Hippocampal formation (tissue), 2 donors: ENCODE measurements at regions not wholly inside any gene's neighbourhood (a gene's known extent, or its start where the extent isn't known, plus 50 kb on each side); places are given as distances from the start of the nearest gene placed in this dataset.

Experiments
- DNase-seq, 2 donors: peaks; one replicate each; lab custom pipeline; 2025; lab: John Stamatoyannopoulos, UW

DNA sequence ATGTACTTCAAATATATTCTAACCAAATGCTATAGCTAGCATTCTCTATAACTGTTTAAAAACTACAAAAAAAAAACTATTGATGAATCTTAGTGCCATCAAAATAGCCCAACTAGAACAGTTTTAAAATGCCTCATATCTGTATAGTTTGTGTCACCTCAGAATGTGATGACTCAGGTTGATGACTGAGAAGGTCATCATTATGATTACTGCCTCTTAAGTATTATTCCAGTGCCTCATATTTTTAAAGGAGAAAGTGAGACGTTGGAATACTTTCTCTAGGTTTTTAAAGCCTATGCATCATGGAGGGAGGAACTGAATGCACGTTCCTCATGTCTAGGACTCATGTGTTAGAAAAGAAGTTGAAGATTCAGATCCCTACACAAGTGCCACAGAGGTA lies 88.2 kb downstream of the TMA16 start:
- DNase-seq: no peak

- DNase-seq: no peak
These were observed 93.4 kb downstream of the TMA16 start for GRCh38 chr4:163587867-163588266.

DNA sequence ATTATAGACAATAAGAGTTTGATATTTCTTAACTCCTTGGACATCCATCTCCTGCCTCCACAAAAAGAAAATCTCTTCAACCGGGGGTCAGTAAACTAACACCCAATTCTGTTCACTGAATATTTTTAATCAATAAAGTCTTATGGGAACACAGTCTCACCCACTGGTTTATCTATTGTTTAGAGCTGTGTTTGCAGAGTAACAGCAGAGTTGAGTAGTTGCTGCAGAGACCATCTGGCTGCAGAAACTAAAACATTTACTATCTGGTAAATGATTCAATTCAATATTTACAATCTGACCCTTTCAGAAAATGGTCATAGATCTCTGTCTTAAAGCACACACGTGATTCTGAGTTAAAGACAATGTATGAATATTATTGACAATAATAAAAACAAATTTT lies 94.0 kb downstream of the TMA16 start:
- DNase-seq: no peak

GRCh38 chr4:163590103-163590502 lies 95.6 kb downstream of the TMA16 start:
- DNase-seq: no peak

DNA sequence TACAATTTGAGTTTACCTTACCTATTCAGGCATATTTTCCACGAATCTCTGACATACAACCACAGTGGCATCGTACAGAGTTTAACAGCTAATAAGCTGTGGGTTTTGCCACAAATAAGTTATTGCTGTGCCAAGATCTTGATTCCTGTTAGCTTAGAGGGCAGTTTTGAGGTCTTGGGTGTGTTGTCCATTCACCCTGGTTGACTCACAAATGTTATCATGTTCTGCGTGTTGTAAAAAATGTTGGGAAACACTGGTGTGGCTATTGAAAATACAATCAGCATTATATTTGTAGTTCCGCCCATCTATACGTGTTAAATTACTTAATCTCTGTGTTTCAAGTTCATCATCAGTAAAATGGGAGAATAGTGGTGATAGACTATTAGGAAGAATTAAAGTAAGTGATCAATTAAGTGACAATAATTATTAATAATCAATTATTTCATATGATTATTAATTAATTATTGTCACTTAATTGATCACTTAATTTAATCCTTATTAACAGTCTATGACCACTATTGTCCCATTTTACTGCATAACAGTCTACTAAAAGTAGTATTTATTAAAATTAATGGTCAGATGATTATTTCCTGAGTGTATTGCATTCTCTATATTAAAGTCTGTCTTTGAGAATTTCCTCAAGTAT lies 96.3 kb downstream of the TMA16 start:
- DNase-seq: no peak

- no peak for DNase-seq
These were observed 97.1 kb downstream of the TMA16 start for GRCh38 chr4:163591614-163592020.

- no peak for DNase-seq
These were observed 97.7 kb downstream of the TMA16 start for GRCh38 chr4:163592212-163592611.

- DNase-seq: no peak
These were observed 101.1 kb downstream of the TMA16 start for GRCh38 chr4:163595580-163595979.

- DNase-seq: no peak
These were observed 103.5 kb downstream of the TMA16 start for GRCh38 chr4:163598028-163598427.

DNA sequence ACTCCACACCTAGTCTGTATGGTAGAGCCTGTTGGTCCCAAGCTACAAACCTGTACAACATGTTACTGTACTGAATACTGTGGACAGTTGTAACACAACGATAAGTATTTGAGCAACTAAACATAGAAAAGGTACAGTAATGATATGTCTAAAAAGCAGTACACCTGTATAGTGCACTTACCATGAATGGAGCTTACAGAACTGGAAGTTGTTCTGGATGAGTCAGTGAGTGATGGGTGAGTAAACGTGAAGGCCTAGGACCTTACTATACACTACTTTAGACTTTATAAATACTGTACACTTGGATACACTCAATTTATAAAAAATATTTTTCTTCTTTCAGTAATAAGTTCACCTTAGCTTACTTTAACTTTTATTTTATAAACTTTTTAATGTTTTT lies 104.0 kb downstream of the TMA16 start:
- DNase-seq: no peak

DNA sequence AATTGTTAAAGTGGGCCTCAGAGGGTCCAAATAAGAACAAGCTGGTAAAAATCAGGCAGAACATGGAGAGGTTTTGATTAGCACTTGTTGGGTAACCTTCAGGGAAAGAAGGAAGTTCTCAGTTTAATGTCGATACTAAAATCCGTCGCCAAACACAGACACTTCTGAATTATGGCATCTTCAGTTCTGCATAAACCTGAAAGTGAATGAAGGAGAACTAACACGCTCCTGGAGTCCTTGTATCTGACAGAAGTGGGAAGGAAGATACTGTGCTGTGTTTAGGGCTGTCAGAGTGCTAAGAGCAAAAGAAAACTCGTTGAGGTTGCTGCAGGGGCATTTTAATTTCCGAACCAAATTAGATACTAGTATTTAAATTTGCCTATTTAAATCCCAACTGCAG lies 106.2 kb downstream of the TMA16 start:
- DNase-seq: no peak

GRCh38 chr4:163603257-163603656 lies 108.8 kb downstream of the TMA16 start:
- DNase-seq: no peak

DNA sequence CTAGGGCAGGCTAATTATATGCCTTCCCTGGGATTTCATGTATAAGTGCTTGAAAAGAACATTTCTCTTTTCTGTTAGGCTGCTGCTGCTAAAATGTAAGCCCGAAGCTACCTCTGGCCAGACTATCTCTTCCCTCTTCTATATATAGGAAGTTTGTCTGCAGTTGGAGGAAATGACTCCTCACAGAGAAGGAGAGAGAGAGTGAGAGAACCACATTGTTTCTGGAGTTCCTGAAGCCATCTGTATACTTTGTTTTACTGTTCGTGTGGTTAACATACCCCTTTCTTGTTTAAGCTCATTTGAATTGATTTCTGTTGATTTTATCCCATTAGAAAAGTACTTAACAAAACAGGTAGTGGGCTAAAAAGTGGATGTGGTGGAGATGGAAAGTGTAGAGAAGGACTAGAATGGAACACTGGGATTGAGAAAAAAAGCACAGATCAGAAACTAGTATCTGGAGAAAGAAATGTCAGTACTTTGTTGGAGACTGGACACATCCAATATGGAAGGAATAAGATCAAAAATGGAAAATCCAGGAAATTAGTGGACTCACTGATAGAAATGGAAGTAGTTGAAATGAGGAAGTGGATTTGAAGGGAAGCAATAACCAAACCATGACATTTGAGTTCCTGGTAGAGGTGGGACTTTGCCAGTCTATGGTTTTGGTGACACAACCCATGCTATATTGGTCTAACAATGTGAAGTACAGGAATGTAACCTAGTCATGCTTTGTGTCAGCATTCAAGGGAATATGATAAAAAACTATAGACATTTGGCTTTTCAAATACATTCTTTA lies 112.6 kb downstream of the TMA16 start:
- DNase-seq: peak in 1 of 2 donors; percentile 32

DNA sequence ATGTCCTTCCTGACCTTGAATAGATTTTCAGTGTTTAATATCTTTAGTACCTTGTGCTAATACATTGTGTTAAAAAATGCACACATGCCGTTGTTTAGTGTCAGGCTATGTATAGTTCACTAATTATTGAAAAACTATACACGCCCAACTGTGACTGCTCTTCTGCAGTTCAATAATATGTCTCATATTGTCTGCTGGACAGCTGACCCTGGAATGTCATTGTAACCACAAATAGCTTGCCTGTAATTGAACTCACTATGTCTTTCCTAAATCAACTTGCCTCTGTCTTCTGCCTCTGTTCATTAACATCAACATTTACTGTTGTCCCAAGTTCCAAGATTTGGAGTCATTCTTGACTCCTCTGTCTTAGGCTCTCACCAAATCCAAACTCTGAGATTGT lies 114.5 kb downstream of the TMA16 start:
- no peak for DNase-seq

DNA sequence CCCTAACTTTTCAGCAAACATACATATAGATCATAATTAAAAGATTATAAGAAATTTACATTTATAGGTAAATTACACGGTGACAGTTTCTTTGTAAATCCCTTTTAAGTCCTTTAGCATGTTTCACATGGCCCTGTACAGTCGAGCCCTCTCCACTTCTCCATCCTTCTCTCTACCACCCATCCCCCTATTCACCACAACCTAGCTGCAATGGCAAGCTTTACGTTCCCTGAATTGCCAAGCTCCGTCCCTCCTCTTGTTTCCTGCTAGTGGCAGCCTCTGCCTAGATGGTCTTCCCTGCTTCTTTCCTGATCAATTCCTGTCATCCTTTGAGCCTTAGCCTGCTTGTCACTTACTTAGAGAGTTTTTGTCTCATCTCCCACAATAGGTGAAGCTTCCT lies 116.2 kb downstream of the TMA16 start:
- no peak for DNase-seq

DNA sequence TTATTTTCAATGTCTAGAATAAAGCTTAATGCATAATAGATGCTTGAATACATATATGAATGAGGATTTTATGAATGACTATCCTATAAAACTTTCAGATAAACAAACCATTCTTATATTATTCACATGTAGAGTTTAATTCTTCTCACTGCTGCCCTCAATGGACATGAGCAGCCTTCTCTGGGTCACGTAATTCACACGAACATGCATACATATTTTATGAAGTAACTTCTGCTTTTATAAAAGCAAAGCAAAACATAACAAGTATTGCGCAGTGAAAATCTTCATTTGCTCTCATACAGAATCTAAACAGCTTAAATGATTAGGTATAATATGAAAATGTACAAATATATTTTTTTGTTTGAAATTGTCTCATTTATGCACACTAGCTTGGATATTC lies 116.7 kb downstream of the TMA16 start:
- no peak for DNase-seq

DNA sequence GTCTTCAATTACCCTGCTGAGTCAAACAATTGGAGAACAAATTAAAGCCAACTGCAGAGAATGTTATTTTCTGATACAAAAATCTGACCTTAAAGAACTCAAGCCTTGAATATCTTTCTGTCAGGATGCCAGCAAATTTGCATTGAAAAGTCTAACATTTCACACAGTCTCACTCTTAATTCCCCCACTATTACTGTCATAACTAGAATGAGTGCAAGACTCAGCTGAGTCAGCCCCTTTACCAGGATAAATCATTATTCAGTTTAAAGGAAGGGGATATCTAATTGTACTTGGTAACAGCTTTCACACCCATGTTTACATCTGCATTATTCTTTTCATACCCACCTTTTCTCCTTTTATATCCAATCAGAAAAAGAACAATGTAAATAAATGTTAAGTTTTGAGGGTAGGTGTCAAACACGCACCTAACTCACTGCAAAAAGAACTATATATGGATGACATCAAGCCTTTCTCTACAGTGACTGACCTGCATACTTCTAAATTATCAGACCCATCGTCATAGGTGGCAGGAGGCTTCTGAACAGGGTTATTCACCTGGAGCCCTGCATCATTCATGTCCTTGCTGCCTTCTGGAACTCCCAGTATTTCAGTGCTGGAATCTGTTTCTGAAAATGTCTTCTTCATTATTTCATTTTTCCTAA lies 117.4 kb downstream of the TMA16 start:
- DNase-seq: no peak

DNA sequence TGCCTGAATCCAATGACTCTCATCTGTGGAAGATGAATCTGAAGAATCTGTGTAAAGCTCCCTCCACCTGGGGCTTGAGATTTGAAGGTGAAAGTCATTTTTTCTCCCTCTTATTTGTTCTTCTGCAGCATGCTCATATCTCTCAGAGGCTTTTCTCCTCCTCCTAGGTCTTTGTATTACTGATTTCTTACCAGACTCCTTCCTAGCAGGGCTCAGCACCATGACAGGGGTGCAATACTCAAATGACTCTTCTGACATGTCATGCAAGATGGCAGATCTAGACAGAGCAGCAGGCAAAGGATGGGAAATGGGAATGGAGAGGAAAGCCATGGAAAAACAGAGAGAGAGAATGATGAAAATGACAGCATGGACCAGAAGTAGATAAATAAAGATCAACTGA lies 118.3 kb downstream of the TMA16 start:
- no peak for DNase-seq

GRCh38 chr4:163613383-163613782 lies 118.9 kb downstream of the TMA16 start:
- DNase-seq: no peak

DNA sequence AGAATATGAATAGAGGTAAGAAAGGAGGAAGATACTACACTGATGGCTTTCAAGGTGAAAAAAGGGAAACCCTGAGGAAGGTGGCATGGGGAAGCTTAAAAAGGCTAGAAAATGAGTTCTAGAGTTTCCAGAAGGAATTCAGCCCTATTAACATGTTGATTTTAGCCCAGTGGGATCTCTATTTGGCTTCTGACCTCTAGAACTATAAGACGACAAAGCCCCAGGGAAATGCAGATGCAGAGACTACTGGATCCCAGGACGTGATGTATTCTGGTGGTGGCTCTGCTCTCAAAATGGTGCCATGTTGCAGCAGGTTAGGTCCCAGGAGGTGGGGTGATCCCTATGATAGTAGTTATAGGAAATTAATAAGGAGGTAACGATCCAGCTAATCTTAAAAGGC lies 120.4 kb downstream of the TMA16 start:
- DNase-seq: no peak

DNA sequence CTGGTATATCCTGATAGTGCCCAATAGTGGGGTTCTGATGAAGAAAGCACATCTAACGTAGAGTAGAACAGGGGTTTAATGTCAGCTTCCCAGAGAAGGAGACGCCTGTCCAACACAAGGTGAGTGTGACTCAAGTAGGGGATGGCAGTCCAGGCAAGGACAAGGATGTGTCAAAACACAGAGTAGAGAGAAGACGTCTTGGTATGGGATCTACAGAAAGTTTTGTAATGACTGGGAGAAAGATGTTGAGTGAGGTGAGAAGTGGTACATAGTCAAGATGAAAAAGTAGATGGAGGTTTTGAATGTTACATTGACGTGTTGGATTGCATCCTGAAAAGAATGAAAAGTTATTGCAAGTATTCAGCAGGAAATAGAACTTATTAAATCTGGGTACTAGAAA lies 124.4 kb downstream of the TMA16 start:
- no peak for DNase-seq

- DNase-seq: no peak
These were observed 126.2 kb downstream of the TMA16 start for GRCh38 chr4:163620738-163621137.

DNA sequence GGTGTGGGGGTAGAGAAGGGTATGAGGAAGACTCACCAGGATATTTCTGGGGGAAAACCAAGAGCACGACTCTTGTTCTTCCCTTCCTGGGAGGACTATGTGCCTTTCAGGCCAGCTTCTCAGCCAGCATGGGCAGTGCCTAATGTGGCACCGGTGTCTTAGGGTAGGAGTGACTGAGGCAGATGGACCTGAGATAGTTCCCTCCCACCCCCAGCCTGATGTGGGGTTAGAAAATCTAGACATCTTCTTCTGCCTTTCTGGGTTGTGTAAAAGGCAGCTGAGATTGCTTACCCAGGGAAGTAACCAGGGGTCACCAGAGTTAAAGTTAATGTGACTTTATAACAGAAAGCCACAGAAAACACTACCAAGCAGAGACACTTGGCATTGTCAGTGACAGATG lies 127.3 kb downstream of the TMA16 start:
- no peak for DNase-seq
